ENCODE measurements at regions not wholly inside any gene's neighbourhood (a gene's known extent, or its start where the extent isn't known, plus 50 kb on each side); places are given as distances from the start of the nearest gene placed in this dataset.

GRCh38 chr5:88509403-88509802 is 240.8 kb upstream of the TMEM161B start:
- TF ChIP-seq EZH2phosphoT487 (IDR thresholded peaks at IDR 0.05; ENCODE audit: insufficient read depth, low read depth) (no peak), EZH2 (IDR thresholded peaks at IDR 0.05; ENCODE audit: insufficient read depth, poor library complexity, severe bottlenecking) (no peak)
